Cardiac septum (tissue), 1 donor: ENCODE measurements at regions not wholly inside any gene's neighbourhood (a gene's known extent, or its start where the extent isn't known, plus 50 kb on each side); places are given as distances from the start of the nearest gene placed in this dataset.

Experiments
- DNase-seq: peaks from one replicate; pipeline ENCODE4 v3.0.0-alpha.2; 2020; ENCODE audit warnings: low spot score
- intact Hi-C: fragments of 100-400 bp; cut with DNase I; formaldehyde crosslinking; loops from one replicate; pipeline ENCODE4 v1.14.0; 2022
- donor health status: DM: no; HTN: no; CAD: no.

- intact Hi-C loops, result no loop called here
- DNase-seq, result no peak
These were observed 235.5 kb downstream of the SAMD5 start for GRCh38 chr6:147744012-147744411.

- intact Hi-C loops, result no loop called here
- no peak for DNase-seq
These were observed 240.8 kb downstream of the SAMD5 start for GRCh38 chr6:147749331-147749730.

- intact Hi-C loops, result no loop called here
These were observed 241.9 kb downstream of the SAMD5 start for GRCh38 chr6:147750413-147750812.

GRCh38 chr6:147751232-147751631 lies 242.7 kb downstream of the SAMD5 start:
- DNase-seq, result no peak
- intact Hi-C loops, result no loop called here

More at GRCh38 chr6:147750413-147750812, 241.9 kb downstream of the SAMD5 start:
- no peak for DNase-seq

GRCh38 chr6:147752689-147753403 lies 244.4 kb downstream of the SAMD5 start:
- intact Hi-C loops, result no loop called here
- DNase-seq, result no peak

- intact Hi-C loops, result no loop called here
- DNase-seq, result no peak
These were observed 247.5 kb downstream of the SAMD5 start for GRCh38 chr6:147755999-147756398.

GRCh38 chr6:147756891-147757290 lies 248.4 kb downstream of the SAMD5 start:
- intact Hi-C loops, result no loop called here

GRCh38 chr6:147757291-147757690 lies 248.8 kb downstream of the SAMD5 start:
- no peak for DNase-seq
- intact Hi-C loops, result no loop called here

More at GRCh38 chr6:147756891-147757290, 248.4 kb downstream of the SAMD5 start:
- no peak for DNase-seq

- no peak for DNase-seq
- intact Hi-C loops, result no loop called here
These were observed 249.8 kb downstream of the SAMD5 start for GRCh38 chr6:147758303-147758702.

- intact Hi-C loops, result no loop called here
- no peak for DNase-seq
These were observed 250.6 kb downstream of the SAMD5 start for GRCh38 chr6:147759093-147759492.

- DNase-seq, result no peak
- intact Hi-C loops, result no loop called here
These were observed 251.0 kb downstream of the SAMD5 start for GRCh38 chr6:147759536-147759935.

GRCh38 chr6:147765541-147765940 lies 257.1 kb downstream of the SAMD5 start:
- no peak for DNase-seq
- intact Hi-C loops, result no loop called here

GRCh38 chr6:147768969-147769368 lies 260.5 kb downstream of the SAMD5 start:
- intact Hi-C loops, result no loop called here
- DNase-seq, result no peak

- intact Hi-C loops, result no loop called here
These were observed 261.1 kb downstream of the SAMD5 start for GRCh38 chr6:147769496-147770087.

GRCh38 chr6:147770221-147770620 lies 261.7 kb downstream of the SAMD5 start:
- intact Hi-C loops, result no loop called here
- DNase-seq, result no peak

More at GRCh38 chr6:147769496-147770087, 261.1 kb downstream of the SAMD5 start:
- DNase-seq, result no peak

GRCh38 chr6:147772724-147773123 lies 264.2 kb downstream of the SAMD5 start:
- intact Hi-C loops, result no loop called here
- no peak for DNase-seq

GRCh38 chr6:147774856-147775255 lies 266.4 kb downstream of the SAMD5 start:
- no peak for DNase-seq
- intact Hi-C loops, result no loop called here

- DNase-seq, result no peak
- intact Hi-C loops, result no loop called here
These were observed 268.2 kb downstream of the SAMD5 start for GRCh38 chr6:147776631-147777213.

GRCh38 chr6:147779624-147780023 lies 271.1 kb downstream of the SAMD5 start:
- intact Hi-C loops, result no loop called here
- no peak for DNase-seq

GRCh38 chr6:147782302-147782701 lies 273.8 kb downstream of the SAMD5 start:
- DNase-seq, result no peak
- intact Hi-C loops, result no loop called here

- intact Hi-C loops, result no loop called here
- no peak for DNase-seq
These were observed 275.9 kb downstream of the SAMD5 start for GRCh38 chr6:147784371-147784770.
